ENCODE measurements at regions not wholly inside any gene's neighbourhood (a gene's known extent, or its start where the extent isn't known, plus 50 kb on each side); places are given as distances from the start of the nearest gene placed in this dataset.

- Histone ChIP-seq H3K4me1 (ENCODE audit: insufficient read depth, low read length, poor library complexity, severe bottlenecking) (no peaks in the 10 kb centered on the region), H3K27ac (ENCODE audit: low read depth, low read length, poor library complexity, severe bottlenecking) (no peak overlapping the region), H3K4me3 (ENCODE audit: low read depth, low read length, poor library complexity, severe bottlenecking) (no peak overlapping the region), H3K27me3 (replicated peaks; ENCODE audit: insufficient read depth, low read depth, low read length, poor library complexity) (peaks cover 12% of the 10 kb centered on the region), H3K9me3 (ENCODE audit: low read depth, low read length, poor library complexity, severe bottlenecking) (no peaks in the 10 kb centered on the region), H3K36me3 (ENCODE audit: insufficient read depth, low read length, poor library complexity, severe bottlenecking) (no peaks in the 10 kb centered on the region)
- ChIA-PET CTCF (no interaction called here), POLR2A (ENCODE audit: low non-redundant PET) (no interaction called here)
- BruUV-seq (replicated peaks), result no TSS peak
- DNase-seq (ENCODE audit: low spot score), result no peak
- intact Hi-C loops (cut with micrococcal nuclease; ENCODE audit: unreplicated experiment), result no loop called here
- TF ChIP-seq CTCF (conservative IDR thresholded peaks at IDR 0.05; ENCODE audit: low read depth, low read length), result no peak
- no peak for TF ChIP-seq EZH2 (IDR thresholded peaks at IDR 0.05; ENCODE audit: borderline replicate concordance, low read depth, low read length, poor library complexity, severe bottlenecking)
Measured at GRCh38 chr2:118207889-118208288, 119.6 kb downstream of the INSIG2 start.

GRCh38 chr2:118202707-118203303 lies 114.5 kb downstream of the INSIG2 start:
- no peaks in the 10 kb centered on the region for H3K9me3 ChIP-seq (ENCODE audit: low read depth, low read length, poor library complexity, severe bottlenecking)
- H3K27ac ChIP-seq (ENCODE audit: low read depth, low read length, poor library complexity, severe bottlenecking), result no peak overlapping the region
- H3K4me3 ChIP-seq (ENCODE audit: low read depth, low read length, poor library complexity, severe bottlenecking), result no peak overlapping the region
- no peaks in the 10 kb centered on the region for H3K27me3 ChIP-seq (replicated peaks; ENCODE audit: insufficient read depth, low read depth, low read length, poor library complexity)
- DNase-seq (ENCODE audit: low spot score), result peak; percentile 72
- TF ChIP-seq EZH2 (IDR thresholded peaks at IDR 0.05; ENCODE audit: borderline replicate concordance, low read depth, low read length, poor library complexity, severe bottlenecking) (no peak), CTCF (conservative IDR thresholded peaks at IDR 0.05; ENCODE audit: low read depth, low read length) (peak; percentile 89)
- no peaks in the 10 kb centered on the region for H3K4me1 ChIP-seq (ENCODE audit: insufficient read depth, low read length, poor library complexity, severe bottlenecking)
- BruUV-seq (replicated peaks), result no TSS peak
- ChIA-PET POLR2A (ENCODE audit: low non-redundant PET) (no interaction called here), CTCF (interaction anchor here (0.7 to 1.1 kb wide), 2 partner anchors 139 to 156 kb away, joined by 4 to 5 read pairs; no protein-coding TSS in a partner anchor)
- no peaks in the 10 kb centered on the region for H3K36me3 ChIP-seq (ENCODE audit: insufficient read depth, low read length, poor library complexity, severe bottlenecking)
- intact Hi-C loops (cut with micrococcal nuclease; ENCODE audit: unreplicated experiment), result loop anchor here (5.0 kb wide), 2 partner anchors 156 to 664 kb away; no protein-coding TSS in a partner anchor

GRCh38 chr2:118198268-118198667 lies 110.0 kb downstream of the INSIG2 start:
- TF ChIP-seq CTCF (conservative IDR thresholded peaks at IDR 0.05; ENCODE audit: low read depth, low read length), result no peak
- no peak for TF ChIP-seq EZH2 (IDR thresholded peaks at IDR 0.05; ENCODE audit: borderline replicate concordance, low read depth, low read length, poor library complexity, severe bottlenecking)
- Histone ChIP-seq H3K4me3 (ENCODE audit: low read depth, low read length, poor library complexity, severe bottlenecking) (no peak overlapping the region), H3K4me1 (ENCODE audit: insufficient read depth, low read length, poor library complexity, severe bottlenecking) (no peaks in the 10 kb centered on the region), H3K9me3 (ENCODE audit: low read depth, low read length, poor library complexity, severe bottlenecking) (no peaks in the 10 kb centered on the region), H3K27me3 (replicated peaks; ENCODE audit: insufficient read depth, low read depth, low read length, poor library complexity) (no peaks in the 10 kb centered on the region), H3K36me3 (ENCODE audit: insufficient read depth, low read length, poor library complexity, severe bottlenecking) (no peaks in the 10 kb centered on the region), H3K27ac (ENCODE audit: low read depth, low read length, poor library complexity, severe bottlenecking) (no peak overlapping the region)
- intact Hi-C loops (cut with micrococcal nuclease; ENCODE audit: unreplicated experiment), result no loop called here
- ChIA-PET CTCF (no interaction called here), POLR2A (ENCODE audit: low non-redundant PET) (no interaction called here)
- BruUV-seq (replicated peaks), result no TSS peak
- DNase-seq (ENCODE audit: low spot score), result no peak

Data from A673 (cell line).